H1 (cell line): ENCODE measurements at regions not wholly inside any gene's neighbourhood (a gene's known extent, or its start where the extent isn't known, plus 50 kb on each side); places are given as distances from the start of the nearest gene placed in this dataset.

ENCODE experiments used
- BCL11A ChIP-seq, 2 experiments: IDR thresholded peaks; one replicate each; pipeline ENCODE4 v1.6.1; 2011; ENCODE audit warnings: low read depth in 2 of 2, low read length in 2 of 2, mild to moderate bottlenecking in 2 of 2
- CTCF ChIP-seq, 3 experiments: IDR thresholded peaks; 1 replicate in 2 of 3; 2 replicates in 1 of 3; pipeline versions ENCODE4 v1.5.1 to v1.6.1; 2011; ENCODE audit warnings: low read length in 3 of 3, mild to moderate bottlenecking in 3 of 3, inconsistent platforms in 2 of 3, low read depth in 1 of 3, moderate library complexity in 1 of 3; ENCODE audit not compliant: insufficient read depth in 1 of 3; ENCODE audit errors: control extremely low read depth in 1 of 3
- JUND ChIP-seq: IDR thresholded peaks from 2 replicates; pipeline ENCODE4 v1.6.1; 2011; ENCODE audit warnings: mild to moderate bottlenecking, improper control_type of control experiment, low read length
- NRF1 ChIP-seq: IDR thresholded peaks from 2 replicates; pipeline ENCODE4 v1.6.1; 2011; ENCODE audit warnings: mild to moderate bottlenecking, low read depth, low read length, improper control_type of control experiment
- POLR2A ChIP-seq, 2 experiments: IDR thresholded peaks; 1 replicate in 1 of 2; 2 replicates in 1 of 2; pipeline ENCODE4 v1.6.1; 2011; ENCODE audit warnings: low read depth in 2 of 2, low read length in 2 of 2, mild to moderate bottlenecking in 2 of 2; ENCODE audit errors: control extremely low read depth in 1 of 2
- POU5F1 ChIP-seq: IDR thresholded peaks from 2 replicates; pipeline ENCODE4 v1.6.1; 2011; ENCODE audit warnings: low read depth, mild to moderate bottlenecking, low read length, moderate library complexity
- TEAD4 ChIP-seq: IDR thresholded peaks from 2 replicates; pipeline ENCODE4 v1.6.1; 2012; ENCODE audit warnings: low read depth, low read length, inconsistent platforms, mixed read lengths
- ZNF274 ChIP-seq: IDR thresholded peaks from 2 replicates; pipeline ENCODE4 v1.7.0; 2012; ENCODE audit warnings: low read length, borderline replicate concordance; ENCODE audit errors: extremely low read depth

- TF ChIP-seq BCL11A (IDR thresholded peaks at IDR 0.05; ENCODE audit: low read depth in 2 of 2, low read length in 2 of 2) (no peak), NRF1 (no peak), JUND (no peak), ZNF274 (no peak), POLR2A (IDR thresholded peaks at IDR 0.05; ENCODE audit: control extremely low read depth in 1 of 2, low read depth in 2 of 2, low read length in 2 of 2) (no peak), TEAD4 (no peak), CTCF (IDR thresholded peaks at IDR 0.05; ENCODE audit: control extremely low read depth in 1 of 3, insufficient read depth in 1 of 3, low read depth in 1 of 3, low read length in 3 of 3) (no peak), POU5F1 (no peak)
These were observed 79.1 kb downstream of the RHCG start for GRCh38 chr15:89417206-89417725.
